Hematopoietic multipotent progenitor cell treated with erythropoietin and hydrocortisone succinate and interleukin-3 and kit ligand, for 8 days (in vitro differentiated cells): ENCODE measurements at regions not wholly inside any gene's neighbourhood (a gene's known extent, or its start where the extent isn't known, plus 50 kb on each side); places are given as distances from the start of the nearest gene placed in this dataset.
"Not testable (repeated sequence)": the region's sequence is repeated elsewhere in the genome, so short reads cannot be mapped to it uniquely, and the experiment has no call there.

Source experiments
- DNase-seq: peaks from one replicate; pipeline ENCODE4 v3.0.0-alpha.2; 2015

DNA sequence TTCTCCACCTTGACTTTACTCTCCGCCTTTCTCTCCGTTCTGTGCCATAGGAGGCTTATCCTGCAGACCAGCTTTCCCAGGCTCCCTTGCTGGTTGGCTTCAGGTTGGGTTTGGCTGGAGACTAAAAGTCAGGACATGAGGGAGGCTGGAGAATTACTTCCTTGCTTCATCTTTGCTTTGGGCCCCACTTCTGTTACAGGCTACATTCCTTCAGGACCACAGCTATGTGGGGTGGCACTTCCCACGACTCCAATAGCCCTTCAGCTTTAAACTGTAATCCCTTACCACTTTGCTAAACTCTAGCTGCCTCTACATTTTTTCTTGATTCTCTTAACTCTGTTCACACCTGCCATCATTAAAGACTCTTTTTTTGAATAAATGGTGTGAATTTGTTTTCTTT, 186.7 kb upstream of the NR4A3 start:
- no peak for DNase-seq

DNA sequence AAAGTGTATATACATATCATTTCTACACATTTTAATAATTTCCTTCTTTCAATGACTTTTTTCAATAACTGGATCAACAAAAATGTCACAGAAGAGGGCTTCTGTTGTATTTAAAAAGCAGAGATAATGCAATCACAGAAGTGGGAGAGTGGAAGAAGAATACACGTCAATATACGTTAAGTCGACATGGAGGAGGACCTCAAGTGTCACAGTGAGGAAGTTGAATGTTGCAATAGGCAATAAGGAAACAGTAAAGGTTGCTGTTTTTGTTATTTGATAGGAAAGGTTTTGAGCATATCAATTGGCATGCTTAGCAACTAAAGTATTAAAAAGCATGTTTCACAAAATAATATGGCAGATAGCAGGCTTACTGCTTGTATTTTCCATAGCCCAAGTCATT, 184.0 kb upstream of the NR4A3 start:
- DNase-seq = no peak

DNA sequence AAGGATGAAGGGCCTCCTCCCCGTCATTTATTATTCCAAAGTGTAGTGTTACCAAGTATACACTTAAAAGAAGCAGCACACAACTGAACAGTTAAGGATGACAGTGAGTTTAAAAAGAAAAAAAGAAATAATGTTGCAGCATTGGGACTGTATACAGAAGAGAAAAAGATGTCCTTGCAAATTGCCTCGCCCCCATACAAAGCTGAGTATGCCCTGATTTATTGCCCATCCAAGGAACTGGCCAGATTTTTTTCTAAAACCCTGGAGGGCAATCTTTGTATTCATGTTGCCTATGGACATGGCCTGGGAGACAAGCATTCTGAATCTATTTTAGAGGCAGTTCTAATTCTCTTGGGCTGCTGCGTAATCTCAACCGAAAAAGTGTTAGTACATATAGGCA, 182.7 kb upstream of the NR4A3 start:
- no peak for DNase-seq

DNA sequence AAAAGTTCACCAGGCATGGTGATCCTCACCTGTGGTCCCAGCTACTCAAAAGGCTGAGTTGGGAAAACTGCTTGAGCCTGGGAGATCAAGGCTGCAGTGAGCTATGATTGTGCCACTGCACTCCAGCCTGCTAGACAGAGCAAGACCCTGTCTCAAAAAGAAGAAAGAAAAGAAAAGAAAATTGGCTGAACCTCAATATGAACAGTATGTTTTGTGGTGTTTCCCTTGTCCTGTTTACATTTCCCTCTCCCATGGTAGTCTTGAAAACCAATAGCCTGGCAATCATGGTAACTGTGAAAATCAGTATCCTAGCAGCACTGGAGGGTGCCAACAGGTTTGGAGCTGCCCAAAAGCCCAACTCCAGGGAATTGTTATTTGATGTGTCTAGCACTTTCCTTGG, 174.1 kb upstream of the NR4A3 start:
- no peak for DNase-seq

DNA sequence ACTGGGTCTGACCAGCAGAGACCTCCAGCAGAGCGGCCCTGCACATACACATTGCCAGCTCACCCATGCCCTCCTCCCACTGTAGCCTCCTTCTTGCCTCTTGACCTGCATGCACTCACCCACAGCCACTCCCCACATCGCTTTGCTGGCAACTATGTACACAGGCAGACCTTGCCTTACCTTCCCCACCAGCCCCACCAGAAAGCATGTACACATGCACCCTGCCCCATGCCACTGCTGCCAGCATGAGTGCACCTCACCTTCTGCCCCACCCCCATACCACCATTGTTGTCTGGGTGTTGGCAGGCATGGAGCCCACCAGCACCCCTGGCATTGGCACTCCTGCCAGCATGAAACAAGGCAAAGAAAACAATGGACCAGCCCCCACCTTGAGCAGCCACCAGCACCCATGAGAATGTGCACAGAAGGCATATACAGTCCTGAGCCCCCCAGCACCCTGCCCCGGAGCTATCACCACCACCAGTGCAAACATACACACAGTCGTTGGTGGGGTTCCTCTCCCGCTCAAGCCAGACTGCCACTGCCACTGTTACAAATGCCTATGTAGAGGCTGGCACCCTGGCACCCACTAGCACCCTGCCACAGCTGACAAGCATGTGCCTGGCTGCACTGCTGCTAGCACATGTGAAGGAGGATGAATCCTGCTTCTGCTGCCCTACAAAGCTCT, 171.4 kb upstream of the NR4A3 start:
- no peak for DNase-seq

DNA sequence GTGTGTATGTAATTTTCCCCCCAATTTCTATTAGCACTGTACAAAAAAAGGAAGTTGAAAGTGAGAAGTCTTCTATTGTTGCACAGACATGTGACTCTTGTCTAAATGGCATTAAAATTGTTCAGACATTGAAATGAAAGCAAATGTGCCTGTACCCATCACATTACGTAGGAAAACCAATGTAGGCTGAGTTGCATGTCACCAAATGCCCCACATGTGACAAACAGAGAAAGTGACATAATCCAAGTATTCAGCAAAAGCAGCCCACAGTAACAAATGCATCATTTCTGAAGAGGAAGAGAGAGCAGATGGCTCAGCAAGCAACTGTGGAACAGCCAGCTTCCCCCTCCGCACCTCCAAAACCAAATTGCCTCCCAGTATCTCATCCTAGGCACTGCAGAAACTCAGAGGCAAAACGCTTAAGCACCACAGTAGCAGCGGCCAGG, 161.5 kb upstream of the NR4A3 start:
- DNase-seq = no peak

DNA sequence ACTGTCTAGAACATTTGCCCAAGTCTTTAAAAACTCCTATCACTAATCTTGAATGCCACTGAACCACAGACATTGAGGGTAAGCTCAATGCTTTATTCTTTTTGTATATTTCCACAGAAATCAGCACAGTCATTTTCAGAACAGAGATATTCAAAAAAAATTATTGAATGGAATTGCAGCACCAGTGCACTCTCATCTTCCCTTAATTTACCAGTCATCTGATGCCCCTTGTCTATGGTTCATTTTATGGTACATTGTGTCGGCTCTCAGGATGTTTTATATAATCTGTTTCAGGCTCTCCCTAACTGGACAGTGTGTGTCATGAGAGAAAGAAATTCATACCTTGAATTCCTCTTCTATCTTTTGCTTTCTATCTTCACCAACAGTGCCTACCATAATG, 158.4 kb upstream of the NR4A3 start:
- no peak for DNase-seq

DNA sequence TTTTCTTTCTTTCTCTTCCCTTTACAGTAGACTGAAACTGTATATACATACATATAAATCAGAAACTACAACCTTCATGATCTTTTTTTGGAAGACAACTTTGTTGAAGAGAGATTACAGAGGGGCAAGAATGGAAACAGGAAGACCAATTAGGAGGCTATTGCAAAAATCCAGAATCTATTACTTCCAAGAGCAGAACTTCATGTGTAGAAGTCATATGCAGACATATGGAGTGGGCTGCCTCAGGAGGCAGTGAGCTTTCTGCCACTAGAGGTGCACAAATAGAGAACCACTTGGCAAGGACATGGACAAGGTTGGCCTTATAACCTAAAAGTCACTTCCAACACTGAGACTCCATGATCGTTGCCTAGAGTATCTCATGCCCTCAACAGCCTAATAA, 157.8 kb upstream of the NR4A3 start:
- DNase-seq = no peak

DNA sequence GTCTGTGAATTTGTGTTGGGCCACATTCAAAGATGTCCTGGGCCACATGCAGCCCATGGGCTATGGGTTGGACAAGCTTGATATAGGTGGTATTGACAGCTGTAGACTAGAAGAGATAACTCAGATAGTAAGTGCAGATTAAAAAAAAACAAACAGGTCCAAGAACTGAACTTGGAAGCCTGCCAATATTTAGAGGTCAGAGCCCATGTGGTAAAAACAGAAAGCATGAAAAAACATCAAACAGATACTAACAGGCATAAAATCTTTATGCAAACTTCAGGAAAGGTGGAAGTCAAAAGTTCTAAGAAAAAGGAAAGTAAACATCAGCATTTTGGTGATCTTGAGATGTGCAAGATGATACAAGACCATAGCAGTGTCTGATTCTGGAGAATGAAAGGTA, 155.1 kb upstream of the NR4A3 start:
- DNase-seq = no peak

DNA sequence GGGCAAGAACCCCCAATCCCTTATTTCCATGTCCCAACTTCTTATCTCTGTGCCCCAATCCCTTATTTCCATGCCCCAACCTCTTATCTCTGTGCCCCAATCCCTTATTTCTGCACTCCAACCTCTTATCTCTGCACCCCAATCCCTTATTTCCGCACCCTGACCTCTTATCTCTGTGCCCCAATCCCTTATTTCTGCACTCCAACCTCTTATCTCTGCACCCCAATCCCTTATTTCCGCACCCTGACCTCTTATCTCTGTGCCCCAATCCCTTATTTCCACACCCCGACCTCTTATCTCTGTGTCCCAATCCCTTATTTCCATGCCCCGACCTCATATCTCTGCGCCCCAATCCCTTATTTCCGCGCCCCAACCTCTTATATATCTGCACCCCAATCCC, 150.8 kb upstream of the NR4A3 start:
- DNase-seq = not testable (repeated sequence)

DNA sequence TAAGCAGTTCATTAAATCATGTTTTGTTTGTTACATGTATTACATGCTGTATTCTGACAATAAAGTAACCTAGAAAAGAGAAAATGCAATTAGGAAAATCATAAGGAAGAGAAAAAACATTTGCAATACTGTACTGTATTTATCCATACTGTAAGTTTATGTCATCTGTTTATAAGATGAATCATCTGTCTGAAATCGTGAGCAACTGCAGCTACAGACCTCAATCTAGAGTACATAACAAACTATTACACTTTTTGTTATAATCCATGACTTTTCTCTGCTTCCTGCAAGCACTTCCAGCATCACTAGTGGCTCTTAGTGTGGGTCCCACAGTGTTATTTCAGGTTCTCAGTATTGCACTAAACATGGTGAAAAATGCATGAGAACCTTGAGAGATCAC, 144.4 kb upstream of the NR4A3 start:
- no peak for DNase-seq

DNA sequence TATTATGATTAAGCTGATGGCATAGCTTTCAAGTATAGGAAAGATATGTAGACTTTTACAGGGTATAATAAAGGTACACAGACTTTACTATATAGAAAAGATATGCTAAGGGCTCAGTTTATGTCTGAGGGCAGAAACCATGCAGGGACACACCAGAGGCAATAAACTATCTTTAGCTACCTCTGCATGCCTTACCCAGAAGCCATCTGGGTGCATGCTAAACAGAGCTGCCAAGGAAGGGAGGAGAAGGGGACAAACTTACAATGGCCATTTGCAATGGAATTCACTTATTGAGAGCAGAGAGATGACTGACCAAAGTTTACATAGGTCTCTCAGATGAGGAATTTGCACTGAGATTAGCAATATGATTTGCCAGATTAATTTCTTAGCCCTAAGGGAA, 143.1 kb upstream of the NR4A3 start:
- no peak for DNase-seq

DNA sequence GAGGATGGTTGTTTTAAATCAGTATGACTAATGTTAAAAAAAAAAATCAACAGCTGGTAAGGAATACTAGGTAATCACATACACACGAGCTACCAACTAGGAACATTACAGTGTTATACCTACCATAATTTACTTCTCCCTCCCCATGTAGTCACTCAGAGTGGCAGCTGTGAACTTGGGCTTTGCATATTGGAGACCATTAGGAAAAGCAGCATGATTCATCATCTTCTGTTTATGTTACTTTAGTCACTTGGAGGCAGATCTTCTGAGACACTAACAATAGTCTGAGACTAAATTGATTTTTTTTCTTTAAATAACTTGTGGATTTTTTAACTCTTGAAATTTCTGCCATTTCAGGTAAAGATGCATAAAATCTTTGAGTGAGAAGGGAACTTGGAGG, 141.5 kb upstream of the NR4A3 start:
- no peak for DNase-seq

DNA sequence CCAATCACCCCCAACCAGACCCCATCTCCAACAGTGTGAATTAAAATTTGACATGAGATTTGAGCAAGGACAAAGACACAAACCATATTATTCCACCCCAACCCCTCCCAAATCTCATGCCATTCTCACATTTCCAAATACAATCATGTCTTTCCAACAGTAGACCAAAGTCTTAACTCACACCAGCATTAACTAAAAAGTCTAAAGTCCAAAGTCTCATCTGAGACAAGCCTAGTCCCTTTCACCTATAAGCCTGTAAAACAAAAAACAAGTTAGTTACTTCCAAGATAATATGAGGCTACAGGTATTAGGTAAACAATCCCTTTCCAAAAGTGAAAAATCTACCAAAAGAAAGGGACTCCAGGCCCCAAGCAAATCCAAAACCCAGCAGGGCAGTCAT, 140.6 kb upstream of the NR4A3 start:
- DNase-seq = no peak

DNA sequence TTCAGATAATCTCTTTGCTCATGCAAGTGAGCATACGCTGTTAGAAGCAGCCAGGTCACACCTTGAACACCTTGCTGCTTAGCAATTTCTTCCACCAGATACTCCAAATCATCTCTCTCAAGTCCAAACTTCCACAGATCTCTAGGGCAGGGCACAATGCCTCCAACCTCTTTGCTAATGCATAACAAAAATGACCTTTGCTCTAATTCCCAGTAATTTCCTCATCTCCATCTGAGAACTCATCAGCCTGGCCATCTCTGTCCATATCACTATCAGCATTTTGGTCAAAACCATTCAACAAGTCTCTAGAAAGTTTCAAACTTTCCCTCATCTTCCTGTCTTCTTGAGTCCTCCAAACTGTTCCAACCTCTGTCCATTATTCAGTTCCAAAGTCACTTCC, 139.3 kb upstream of the NR4A3 start:
- DNase-seq = no peak

DNA sequence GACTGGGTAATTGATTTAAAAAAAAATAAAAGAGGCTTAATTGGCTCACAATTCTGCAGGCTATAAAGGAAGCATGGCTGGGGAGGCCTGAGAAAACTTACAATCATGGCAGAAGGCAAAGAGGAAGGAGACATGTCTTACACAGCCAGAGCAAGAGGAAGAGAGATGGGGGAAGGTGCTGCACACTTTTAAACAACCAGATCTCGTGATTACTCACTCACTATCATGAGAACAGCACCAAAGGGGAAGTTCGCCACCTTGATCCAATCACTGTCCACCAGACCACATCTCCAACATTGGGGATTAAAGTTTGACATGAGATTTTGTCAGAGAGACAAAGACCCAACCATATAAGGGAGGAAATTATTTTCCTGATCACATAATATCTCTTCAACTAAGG, 138.8 kb upstream of the NR4A3 start:
- no peak for DNase-seq

DNA sequence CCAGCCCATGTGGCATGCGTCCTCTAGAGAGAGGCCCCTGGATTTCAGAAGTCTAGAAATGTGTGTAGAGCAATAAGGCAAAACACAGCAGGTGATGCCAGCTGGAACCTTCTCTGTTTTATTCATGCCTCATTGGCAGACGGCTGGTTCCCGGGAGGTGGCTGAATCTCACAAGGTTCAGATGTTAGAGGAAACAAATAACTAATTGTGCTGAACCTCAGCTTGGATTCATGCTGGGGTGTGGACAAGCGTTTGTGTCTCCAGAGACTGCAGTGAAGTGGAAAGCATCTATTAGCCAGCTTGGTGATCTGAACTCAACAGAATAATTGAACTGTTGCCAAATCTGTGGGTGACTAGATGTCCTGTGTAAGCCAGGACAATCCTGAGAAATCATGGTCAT, 131.1 kb upstream of the NR4A3 start:
- DNase-seq = no peak

DNA sequence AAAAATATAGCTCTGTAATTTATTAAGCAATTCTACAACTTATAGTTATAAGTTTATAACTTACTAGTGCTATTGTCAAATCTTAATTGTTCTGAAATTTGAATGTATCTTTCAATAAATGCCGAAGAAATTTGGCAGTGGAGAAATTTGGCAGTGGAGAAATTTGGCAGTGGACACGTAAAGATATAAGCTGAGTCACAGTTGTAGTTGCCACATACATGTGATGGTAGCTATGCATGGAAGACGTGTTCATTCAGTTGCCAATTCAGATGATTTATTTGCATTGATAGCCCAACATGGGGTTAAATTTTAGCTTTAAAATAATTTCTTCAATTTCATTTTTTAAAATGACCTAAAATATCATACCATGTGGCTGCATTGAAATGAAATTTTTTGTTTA, 127.8 kb upstream of the NR4A3 start:
- DNase-seq = no peak

DNA sequence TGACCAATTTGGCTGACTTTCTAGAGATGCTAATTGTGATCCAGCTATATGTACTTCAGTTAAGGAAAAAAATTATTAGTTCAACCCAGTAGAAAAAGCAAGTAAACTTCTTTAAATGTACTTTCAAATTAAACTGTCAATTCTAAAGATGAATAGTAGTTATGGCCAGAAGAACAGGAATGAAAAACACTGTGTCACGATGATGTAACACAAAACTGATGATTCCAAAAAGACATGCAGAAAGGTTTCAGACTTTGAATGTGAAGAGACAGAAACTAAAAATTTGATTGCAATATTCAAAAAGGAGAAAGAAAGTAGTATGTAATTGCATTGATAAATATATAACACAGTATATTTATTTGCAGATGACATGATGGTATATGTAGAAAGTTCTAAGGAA, 127.3 kb upstream of the NR4A3 start:
- no peak for DNase-seq

DNA sequence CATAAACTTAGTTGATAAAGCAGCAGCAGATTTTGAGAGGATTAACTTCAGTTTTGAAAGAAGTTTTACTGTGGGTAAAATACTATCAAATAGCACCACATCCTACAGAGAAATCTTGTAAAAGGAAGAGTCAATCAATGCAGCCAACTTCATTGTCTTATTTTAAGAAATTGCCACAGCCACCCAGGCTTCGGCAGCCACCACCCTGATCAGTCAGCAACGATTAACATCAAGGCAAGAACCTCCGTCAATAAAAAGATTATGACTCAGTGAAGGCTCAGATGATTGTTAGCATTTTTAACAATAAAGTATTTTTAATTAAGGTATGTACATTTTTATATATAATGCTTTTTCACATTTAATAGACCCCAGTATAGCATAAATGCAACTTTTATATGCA, 122.3 kb upstream of the NR4A3 start:
- no peak for DNase-seq

DNA sequence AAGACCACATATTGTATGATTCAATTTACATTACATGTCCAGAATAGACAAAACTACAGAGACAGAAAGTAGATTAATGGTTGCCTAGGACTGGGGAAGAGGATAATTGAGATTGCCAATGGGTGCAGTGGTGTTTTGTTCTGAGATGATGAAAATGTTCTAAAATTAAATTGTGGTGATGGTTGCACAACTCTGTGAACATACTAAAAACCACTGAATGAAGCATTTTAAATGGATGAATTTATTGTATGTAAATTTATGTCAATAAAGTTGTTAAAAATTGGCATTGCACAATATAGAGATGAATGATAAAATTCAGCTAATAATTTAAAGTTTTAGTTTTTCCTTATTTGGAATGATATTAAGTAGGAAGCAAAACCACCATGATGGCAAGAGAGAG, 109.5 kb upstream of the NR4A3 start:
- DNase-seq = no peak

DNA sequence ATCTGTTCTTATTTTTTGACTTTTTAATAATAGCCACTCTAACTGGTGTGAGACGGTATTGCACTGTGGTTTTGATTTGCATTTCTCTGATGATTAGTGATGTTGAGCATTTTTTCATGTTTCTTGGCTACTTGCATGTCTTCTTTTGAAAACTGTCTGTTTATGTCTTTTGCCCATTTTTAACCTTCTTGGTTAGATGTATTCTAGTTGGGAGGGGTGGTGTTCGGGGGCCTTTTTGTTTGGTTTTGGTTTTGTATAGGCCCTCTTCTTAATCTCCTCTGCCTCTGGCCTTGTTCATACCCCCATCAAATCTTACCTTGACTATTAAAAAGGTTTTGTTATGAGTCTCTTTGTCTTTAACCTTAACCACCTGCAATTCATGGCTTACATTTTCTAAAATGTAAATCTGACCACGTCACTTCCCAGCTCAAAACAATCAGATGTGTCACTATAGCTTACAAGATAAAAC, 107.8 kb upstream of the NR4A3 start:
- no peak for DNase-seq

DNA sequence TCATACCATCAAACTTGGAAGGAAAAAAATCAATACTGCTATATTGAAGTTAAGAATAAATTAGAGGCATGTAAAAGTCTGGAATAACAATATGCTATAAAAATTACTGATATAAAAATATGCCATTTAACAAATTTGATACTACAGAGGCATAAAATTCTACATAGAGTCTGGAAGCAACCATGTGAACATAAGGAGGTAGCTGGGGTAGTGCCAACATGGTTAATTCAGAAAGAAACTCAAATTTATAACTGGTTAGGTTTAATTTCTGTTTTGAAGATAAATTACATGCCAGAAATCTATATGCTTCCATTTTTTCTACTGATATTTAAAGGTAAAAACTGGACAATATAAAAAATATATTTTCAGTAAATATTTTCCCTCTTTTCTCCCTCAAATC, 103.1 kb upstream of the NR4A3 start:
- no peak for DNase-seq

DNA sequence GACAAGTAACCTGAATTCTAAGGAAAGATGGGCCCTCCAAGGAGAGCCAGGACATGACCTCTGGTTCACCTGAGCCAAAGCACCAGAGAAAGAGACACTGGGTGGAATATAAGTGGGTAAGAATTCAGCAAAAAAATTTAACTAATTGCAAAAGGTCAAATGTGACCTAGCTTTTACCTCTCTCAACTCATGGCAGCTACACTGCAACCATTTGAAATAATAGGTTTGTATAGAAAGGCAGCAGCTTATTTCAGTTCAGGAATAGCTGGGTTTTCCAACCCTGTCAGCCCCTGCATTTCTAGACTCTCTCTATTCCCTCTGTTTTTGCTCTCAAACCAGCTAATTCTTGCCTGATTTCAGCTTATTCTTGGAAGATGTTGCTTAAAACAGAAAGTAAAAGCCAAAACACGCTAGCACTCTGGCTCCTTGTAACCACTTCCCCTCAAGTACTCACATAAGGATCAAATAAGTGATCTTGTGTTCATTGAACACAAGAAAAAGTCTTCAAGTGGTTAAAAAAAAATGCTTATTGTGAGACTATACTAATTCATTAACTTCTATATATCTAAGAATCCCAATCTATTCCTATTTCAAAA, 101.1 kb upstream of the NR4A3 start:
- no peak for DNase-seq

DNA sequence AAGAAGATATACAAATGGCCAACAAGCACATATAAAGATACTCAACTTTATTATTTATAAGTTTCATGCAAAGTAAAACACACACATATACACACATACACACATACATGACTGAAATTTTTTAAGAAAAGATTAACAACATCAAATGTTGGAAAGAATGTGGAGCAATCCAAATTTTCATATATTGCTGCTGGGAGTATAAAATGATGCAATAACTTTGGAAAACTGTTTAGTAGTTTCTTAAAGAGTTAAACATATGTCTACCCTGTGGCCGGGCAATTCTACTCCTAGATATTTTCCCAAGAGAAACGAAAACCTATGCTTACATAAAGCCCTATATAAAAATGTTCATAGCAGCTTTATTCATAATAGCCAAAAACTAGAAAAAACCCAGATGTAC, 99.8 kb upstream of the NR4A3 start:
- no peak for DNase-seq
